Testis (tissue), 2 donors: ENCODE measurements at regions not wholly inside any gene's neighbourhood (a gene's known extent, or its start where the extent isn't known, plus 50 kb on each side); places are given as distances from the start of the nearest gene placed in this dataset.

Experiments used
- DNase-seq: peaks from one replicate; pipeline ENCODE4 v3.0.0-alpha.2; 2019
- H3K27ac ChIP-seq, 2 donors: fragments of 200-600 bp; sonication (generic); one replicate each; pipeline ENCODE4 v1.5.1; 2019
- H3K27me3 ChIP-seq: fragments of 200-600 bp; sonication (generic); one replicate; pipeline ENCODE4 v1.5.1; 2019
- H3K36me3 ChIP-seq: fragments of 200-600 bp; sonication (generic); one replicate; pipeline ENCODE4 v1.5.1; 2017; ENCODE audit warnings: low read depth; ENCODE audit errors: missing control alignments
- H3K4me1 ChIP-seq: fragments of 200-600 bp; sonication (generic); one replicate; pipeline ENCODE4 v1.5.1; 2019
- H3K4me3 ChIP-seq, 2 donors: fragments of 200-600 bp; sonication (generic); one replicate each; pipeline ENCODE4 v1.5.1; 2017 to 2019
- H3K9me3 ChIP-seq: fragments of 200-600 bp; sonication (generic); one replicate; pipeline ENCODE4 v1.5.1; 2017
- CTCF ChIP-seq, 3 experiments: fragments of 450-650 bp in 2 of 3; fragments of 200-600 bp in 1 of 3; sonication (generic) in 1 of 3; IDR thresholded peaks; one replicate each; pipeline ENCODE4 v1.5.1; 2016 to 2019; ENCODE audit warnings: antibody characterized with exemption in 3 of 3, mild to moderate bottlenecking in 2 of 3, moderate library complexity in 1 of 3
- POLR2A ChIP-seq: fragments of 450-650 bp; IDR thresholded peaks from one replicate; pipeline ENCODE4 v1.6.1; 2017; ENCODE audit warnings: antibody characterized with exemption, mild to moderate bottlenecking, moderate library complexity
- WGBS, 2 donors: methylation state at CpG; one replicate each; pipeline ENCODE4 v1.1.5; 2018; 5-methylcytosine and 5-hydroxymethylcytosine counted together
- intact Hi-C: fragments of 100-400 bp; cut with DNase I; formaldehyde crosslinking; loops from one replicate; pipeline ENCODE4 v1.15.1; 2023; ENCODE audit warnings: low total_unique reads

- Histone ChIP-seq H3K27me3 (no peaks in the 10 kb centered on the region), H3K27ac (no peak overlapping the region), H3K9me3 (no peaks in the 10 kb centered on the region), H3K36me3 (no peaks in the 10 kb centered on the region), H3K4me1 (peaks cover 7% of the 10 kb centered on the region), H3K4me3 (no peak overlapping the region)
- 72% methylated on average over 5 of the region's 5 CpGs for WGBS, 2 donors
- intact Hi-C loops, result no loop called here
- no peak for DNase-seq
- no peak for TF ChIP-seq POLR2A
- no peak for TF ChIP-seq CTCF (IDR thresholded peaks at IDR 0.05)
Measured at GRCh38 chr1:19591482-19592091, 52.5 kb upstream of the NBL1 start.

GRCh38 chr1:19585507-19585906, 58.6 kb upstream of the NBL1 start:
- no peak overlapping the region for H3K4me3 ChIP-seq
- no peaks in the 10 kb centered on the region for H3K4me1 ChIP-seq
- no peaks in the 10 kb centered on the region for H3K36me3 ChIP-seq
- no peaks in the 10 kb centered on the region for H3K27me3 ChIP-seq
- H3K9me3 ChIP-seq, result no peaks in the 10 kb centered on the region
- 79 to 86% methylated on average over 1 of the region's 1 CpG for WGBS, 2 donors
- H3K27ac ChIP-seq, result no peak overlapping the region
- no peak for DNase-seq
- intact Hi-C loops, result no loop called here
- TF ChIP-seq POLR2A (no peak), CTCF (IDR thresholded peaks at IDR 0.05) (no peak)

GRCh38 chr1:19582318-19582717, 61.8 kb upstream of the NBL1 start:
- H3K9me3 ChIP-seq, result no peaks in the 10 kb centered on the region
- peak; percentile 69 for DNase-seq
- no peaks in the 10 kb centered on the region for H3K36me3 ChIP-seq
- WGBS, 2 donors, result 55 to 58% methylated on average over 4 of the region's 4 CpGs
- no peaks in the 10 kb centered on the region for H3K4me1 ChIP-seq
- TF ChIP-seq POLR2A (no peak), CTCF (IDR thresholded peaks at IDR 0.05) (peak; percentile 29 to 49 (median 48))
- no peak overlapping the region for H3K27ac ChIP-seq
- intact Hi-C loops, result no loop called here
- H3K27me3 ChIP-seq, result no peaks in the 10 kb centered on the region
- no peak overlapping the region for H3K4me3 ChIP-seq

GRCh38 chr1:19581381-19581780, 62.7 kb upstream of the NBL1 start:
- Histone ChIP-seq H3K9me3 (no peaks in the 10 kb centered on the region), H3K36me3 (no peaks in the 10 kb centered on the region), H3K4me3 (no peak overlapping the region), H3K27ac (no peak overlapping the region), H3K27me3 (no peaks in the 10 kb centered on the region), H3K4me1 (no peaks in the 10 kb centered on the region)
- intact Hi-C loops, result no loop called here
- no peak for DNase-seq
- WGBS, 2 donors, result 86 to 91% methylated on average over 7 of the region's 7 CpGs
- TF ChIP-seq CTCF (IDR thresholded peaks at IDR 0.05), result no peak
- no peak for TF ChIP-seq POLR2A

GRCh38 chr1:19577561-19577960, 66.5 kb upstream of the NBL1 start:
- H3K4me3 ChIP-seq, result no peak overlapping the region
- H3K4me1 ChIP-seq, result no peaks in the 10 kb centered on the region
- no peak for DNase-seq
- no peaks in the 10 kb centered on the region for H3K27me3 ChIP-seq
- WGBS, 2 donors, result 82 to 86% methylated on average over 3 of the region's 3 CpGs
- H3K9me3 ChIP-seq, result no peaks in the 10 kb centered on the region
- H3K36me3 ChIP-seq, result no peaks in the 10 kb centered on the region
- intact Hi-C loops, result no loop called here
- H3K27ac ChIP-seq, result no peak overlapping the region
- TF ChIP-seq POLR2A (no peak), CTCF (IDR thresholded peaks at IDR 0.05) (no peak)
